ENCODE measurements at regions not wholly inside any gene's neighbourhood (a gene's known extent, or its start where the extent isn't known, plus 50 kb on each side); places are given as distances from the start of the nearest gene placed in this dataset.

- Mint-ChIP-seq H3K36me3 (ENCODE audit: low read depth) (peaks cover 5% of the 10 kb centered on the region), H3K4me1 (peaks cover 38% of the 10 kb centered on the region), H3K27me3 (ENCODE audit: low read depth, poor library complexity) (peaks cover 5% of the 10 kb centered on the region), H3K27ac (no peak overlapping the region), H3K4me3 (no peak overlapping the region), H3K9me3 (no peaks in the 10 kb centered on the region)
- no peak for TF ChIP-seq CTCF (IDR thresholded peaks at IDR 0.05)
- DNase-seq, result no peak
Measured at GRCh38 chr16:87248714-87249113, 68.5 kb downstream of the C16orf95 start.

- H3K36me3 Mint-ChIP-seq (ENCODE audit: low read depth), result peaks cover 5% of the 10 kb centered on the region
Measured at GRCh38 chr16:87249425-87249824, 67.8 kb downstream of the C16orf95 start.

GRCh38 chr16:87250431-87250960 is 66.7 kb downstream of the C16orf95 start:
- Mint-ChIP-seq H3K9me3 (no peaks in the 10 kb centered on the region), H3K27me3 (ENCODE audit: low read depth, poor library complexity) (peaks cover 8% of the 10 kb centered on the region), H3K36me3 (ENCODE audit: low read depth) (peaks cover 5% of the 10 kb centered on the region), H3K4me1 (peaks cover 42% of the 10 kb centered on the region), H3K4me3 (no peak overlapping the region), H3K27ac (no peak overlapping the region)
- no peak for DNase-seq
- TF ChIP-seq CTCF (IDR thresholded peaks at IDR 0.05), result no peak

More at GRCh38 chr16:87249425-87249824, 67.8 kb downstream of the C16orf95 start:
- no peaks in the 10 kb centered on the region for H3K9me3 Mint-ChIP-seq
- no peak for DNase-seq
- H3K27ac Mint-ChIP-seq, result no peak overlapping the region
- no peak for TF ChIP-seq CTCF (IDR thresholded peaks at IDR 0.05)
- peaks cover 6% of the 10 kb centered on the region for H3K27me3 Mint-ChIP-seq (ENCODE audit: low read depth, poor library complexity)
- peaks cover 42% of the 10 kb centered on the region for H3K4me1 Mint-ChIP-seq
- H3K4me3 Mint-ChIP-seq, result no peak overlapping the region

- Mint-ChIP-seq H3K4me3 (no peak overlapping the region), H3K27me3 (ENCODE audit: low read depth, poor library complexity) (peaks cover 8% of the 10 kb centered on the region), H3K27ac (no peak overlapping the region), H3K4me1 (peaks cover 29% of the 10 kb centered on the region), H3K9me3 (no peaks in the 10 kb centered on the region), H3K36me3 (ENCODE audit: low read depth) (peaks cover 5% of the 10 kb centered on the region)
- no peak for TF ChIP-seq CTCF (IDR thresholded peaks at IDR 0.05)
- DNase-seq, result no peak
Measured at GRCh38 chr16:87252269-87252970, 64.8 kb downstream of the C16orf95 start.

All from nephron progenitor cell (in vitro differentiated cells).